Sigmoid colon (tissue), 3 donors: ENCODE measurements at regions not wholly inside any gene's neighbourhood (a gene's known extent, or its start where the extent isn't known, plus 50 kb on each side); places are given as distances from the start of the nearest gene placed in this dataset.

Experiments
- CTCF ChIP-seq, 4 experiments: fragments of 450-650 bp in 3 of 4; fragments of 200-600 bp in 1 of 4; IDR thresholded peaks; one replicate each; pipeline ENCODE4 v1.5.1; 2016 to 2019; ENCODE audit warnings: antibody characterized with exemption in 4 of 4, mild to moderate bottlenecking in 3 of 4, moderate library complexity in 2 of 4
- POLR2A ChIP-seq, 2 donors: fragments of 450-650 bp; IDR thresholded peaks; one replicate each; pipeline ENCODE4 v1.6.1; 2016; ENCODE audit warnings: antibody characterized with exemption in 2 of 2, mild to moderate bottlenecking in 2 of 2, moderate library complexity in 2 of 2

- no peak for TF ChIP-seq CTCF (IDR thresholded peaks at IDR 0.05)
- TF ChIP-seq POLR2A (IDR thresholded peaks at IDR 0.05), result no peak
Observed at GRCh38 chr5:74422030-74422429, 218.5 kb downstream of the ENC1 start.
